ENCODE measurements at regions not wholly inside any gene's neighbourhood (a gene's known extent, or its start where the extent isn't known, plus 50 kb on each side); places are given as distances from the start of the nearest gene placed in this dataset.
A peak's percentile ranks its signal among the peaks of the same experiment; 100 is the strongest.

DNA sequence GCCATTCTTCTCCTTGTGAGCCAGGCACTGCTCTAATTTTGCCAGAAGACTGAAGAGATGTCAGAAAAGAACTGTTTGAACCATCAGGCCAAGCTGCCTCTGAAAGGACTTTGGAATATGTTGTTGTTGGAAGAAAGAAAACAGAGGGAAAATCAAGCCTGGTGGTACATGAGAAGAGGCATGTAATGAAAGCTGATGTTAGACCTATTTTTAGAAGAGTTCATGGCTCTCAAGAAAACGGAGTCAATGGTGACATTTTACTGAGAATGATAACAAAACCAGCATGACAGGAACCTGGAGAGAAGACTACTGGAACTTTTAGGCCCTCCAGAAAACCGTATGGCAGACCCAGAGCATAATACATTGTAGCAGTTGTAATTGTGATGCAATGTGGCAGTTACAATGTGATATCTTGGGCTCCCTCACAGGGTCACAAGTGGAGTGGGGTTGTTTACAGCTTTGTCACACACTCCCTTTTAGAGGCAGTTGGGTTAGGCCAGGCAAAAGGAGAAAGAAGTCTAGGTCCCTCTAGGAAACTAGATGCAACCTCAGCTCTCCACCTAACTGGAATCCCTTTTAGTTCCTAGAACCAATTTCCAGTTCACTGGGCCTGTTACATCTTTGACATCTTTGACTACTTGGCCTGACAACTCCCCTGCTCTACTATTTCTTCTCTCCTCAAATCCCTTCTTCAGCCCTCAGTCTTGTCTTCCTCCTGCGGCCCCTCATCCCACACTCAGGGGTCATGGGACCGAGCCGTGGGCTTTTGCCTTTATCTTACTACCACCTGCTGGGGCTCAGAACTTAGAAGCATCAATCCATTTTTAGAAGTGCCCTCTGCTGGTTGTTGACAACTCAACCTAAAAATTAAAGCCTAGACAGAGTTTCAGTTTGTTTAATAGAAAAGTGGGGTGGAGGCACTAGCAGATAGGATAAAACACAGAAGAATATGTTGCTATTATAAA is 61.2 kb upstream of the JAK2 start:
- Histone ChIP-seq H3K27ac (ENCODE audit: low read depth in 1 of 2, low read length in 1 of 2) (no peak overlapping the region), H3K36me3 (ENCODE audit: control insufficient read depth in 4 of 4, insufficient read depth in 4 of 4, low read length in 4 of 4) (no peaks in the 10 kb centered on the region), H3K9ac (ENCODE audit: insufficient read depth in 1 of 2, low read length in 2 of 2) (no peak overlapping the region), H3K4me1 (ENCODE audit: control insufficient read depth in 5 of 5, insufficient read depth in 5 of 5, low read length in 5 of 5) (peaks cover 0 to 4% (median 2%) of the 10 kb centered on the region in 5 donors), H3K27me3 (ENCODE audit: control insufficient read depth in 3 of 3, insufficient read depth in 3 of 3, low read length in 2 of 3) (no peaks in the 10 kb centered on the region), H3K9me3 (ENCODE audit: control insufficient read depth in 4 of 4, insufficient read depth in 3 of 4, low read length in 3 of 4) (peaks cover 0 to 2% (median 0%) of the 10 kb centered on the region in 4 donors), H3K4me3 (no peak overlapping the region)
- DNase-seq (peak in 1 of 3 donors; percentile 29), ATAC-seq (ENCODE audit: insufficient read depth, low FRiP score) (peak; percentile 41)
- 40 to 43% methylated on average over 5 of the region's 5 CpGs for WGBS, 2 donors
- TF ChIP-seq CTCF (IDR thresholded peaks at IDR 0.05; ENCODE audit: control extremely low read depth, extremely low read depth) = peak; percentile 16

- Histone ChIP-seq H3K9ac (ENCODE audit: insufficient read depth in 1 of 2, low read length in 2 of 2) (no peak overlapping the region), H3K27ac (ENCODE audit: low read depth in 1 of 2, low read length in 1 of 2) (no peak overlapping the region), H3K9me3 (ENCODE audit: control insufficient read depth in 4 of 4, insufficient read depth in 3 of 4, low read length in 3 of 4) (no peaks in the 10 kb centered on the region), H3K4me3 (no peak overlapping the region), H3K27me3 (ENCODE audit: control insufficient read depth in 3 of 3, insufficient read depth in 3 of 3, low read length in 2 of 3) (no peaks in the 10 kb centered on the region), H3K36me3 (ENCODE audit: control insufficient read depth in 4 of 4, insufficient read depth in 4 of 4, low read length in 4 of 4) (no peaks in the 10 kb centered on the region), H3K4me1 (ENCODE audit: control insufficient read depth in 5 of 5, insufficient read depth in 5 of 5, low read length in 5 of 5) (peaks cover 0 to 4% (median 2%) of the 10 kb centered on the region in 5 donors)
- TF ChIP-seq CTCF (IDR thresholded peaks at IDR 0.05; ENCODE audit: control extremely low read depth, extremely low read depth) = no peak
- ATAC-seq (ENCODE audit: insufficient read depth, low FRiP score) (no peak), DNase-seq (no peak)
- 91 to 97% methylated on average over 2 of the region's 2 CpGs for WGBS, 2 donors
Observed at GRCh38 chr9:4926239-4926638, 58.8 kb upstream of the JAK2 start.

- ATAC-seq (ENCODE audit: insufficient read depth, low FRiP score) = no peak
- Histone ChIP-seq H3K36me3 (ENCODE audit: control insufficient read depth in 4 of 4, insufficient read depth in 4 of 4, low read length in 4 of 4) (no peaks in the 10 kb centered on the region), H3K27me3 (ENCODE audit: control insufficient read depth in 3 of 3, insufficient read depth in 3 of 3, low read length in 2 of 3) (no peaks in the 10 kb centered on the region), H3K9me3 (ENCODE audit: control insufficient read depth in 4 of 4, insufficient read depth in 3 of 4, low read length in 3 of 4) (no peaks in the 10 kb centered on the region), H3K4me1 (ENCODE audit: control insufficient read depth in 5 of 5, insufficient read depth in 5 of 5, low read length in 5 of 5) (peaks cover 0 to 4% (median 2%) of the 10 kb centered on the region in 5 donors), H3K27ac (ENCODE audit: low read depth in 1 of 2, low read length in 1 of 2) (no peak overlapping the region), H3K9ac (ENCODE audit: insufficient read depth in 1 of 2, low read length in 2 of 2) (no peak overlapping the region), H3K4me3 (no peak overlapping the region)
- 48 to 50% methylated on average over 4 of the region's 4 CpGs for WGBS, 2 donors
- TF ChIP-seq CTCF (IDR thresholded peaks at IDR 0.05; ENCODE audit: control extremely low read depth, extremely low read depth) = no peak
- DNase-seq = no peak
Observed at GRCh38 chr9:4927043-4927471, 58.0 kb upstream of the JAK2 start.
